ENCODE measurements at regions not wholly inside any gene's neighbourhood (a gene's known extent, or its start where the extent isn't known, plus 50 kb on each side); places are given as distances from the start of the nearest gene placed in this dataset.

- Histone ChIP-seq H3K27ac (ENCODE audit: insufficient read depth, low read length) (no peak overlapping the region), H3K56ac (ENCODE audit: extremely low read depth, insufficient read depth, low read length) (no peak overlapping the region), H2BK5ac (ENCODE audit: low read depth, low read length, poor library complexity, severe bottlenecking) (no peak overlapping the region), H4K8ac (ENCODE audit: low read depth in 2 of 2, low read length in 2 of 2) (no peak overlapping the region), H2AFZ (replicated peaks; ENCODE audit: low read length, poor library complexity) (peak overlapping the region; percentile 23), H2BK120ac (ENCODE audit: low read depth, low read length) (no peak overlapping the region), H3K14ac (replicated peaks; ENCODE audit: low read depth, low read length) (no peak overlapping the region), H3K27me3 (ENCODE audit: control insufficient read depth, insufficient read depth, low read length) (peaks cover 5% of the 10 kb centered on the region), H2BK15ac (ENCODE audit: low read depth, low read length) (no peak overlapping the region), H3K18ac (ENCODE audit: low read depth, low read length) (no peak overlapping the region), H2AK5ac (ENCODE audit: low read depth, low read length) (no peak overlapping the region), H3K79me1 (ENCODE audit: low read depth in 1 of 2, low read length in 2 of 2) (no peaks in the 10 kb centered on the region), H3K4me1 (ENCODE audit: control insufficient read depth, insufficient read depth, low read length) (no peaks in the 10 kb centered on the region), H3K4me2 (ENCODE audit: low read depth, low read length) (no peak overlapping the region), H3K4ac (ENCODE audit: low read depth, low read length) (no peak overlapping the region), H4K91ac (ENCODE audit: insufficient read depth, low read depth, low read length) (no peak overlapping the region), H3K4me3 (ENCODE audit: insufficient read depth, low read depth, low read length) (no peak overlapping the region), H2AK9ac (replicated peaks; ENCODE audit: low read depth, low read length, poor library complexity) (peak overlapping the region; percentile 34), H4K20me1 (ENCODE audit: insufficient read depth, low read length) (no peaks in the 10 kb centered on the region), H3K23ac (ENCODE audit: low read depth, low read length) (no peak overlapping the region), H3K9ac (ENCODE audit: low read depth, low read length) (no peak overlapping the region), H3K9me1 (ENCODE audit: insufficient read depth, low read length) (no peaks in the 10 kb centered on the region), H2BK20ac (ENCODE audit: low read depth, low read length) (no peak overlapping the region), H3K36me3 (ENCODE audit: control insufficient read depth, insufficient read depth, low read length) (no peaks in the 10 kb centered on the region), H4K5ac (ENCODE audit: low read depth, low read length) (no peak overlapping the region), H3K9me3 (ENCODE audit: control insufficient read depth, insufficient read depth, low read length) (no peaks in the 10 kb centered on the region)
- 65% methylated on average over 12 of the region's 21 CpGs; no CpG with 5 or more reads in 1 of the 2 experiments for WGBS, 2 experiments (ENCODE audit: extremely low coverage in 2 of 2, insufficient read length in 1 of 2)
- intact Hi-C loops (cut with micrococcal nuclease) = no loop called here
- CTCF ChIA-PET = no interaction called here
- no TSS peak for BruUV-seq (replicated peaks)
- DNase-seq (no peak), ATAC-seq (ENCODE audit: low read depth) (no peak)
- in situ Hi-C loops (cut with MboI; ENCODE audit: low sequenced_read_pairs) = no loop called here
- POLR2A ChIA-PET (ENCODE audit: unreplicated experiment) = no interaction called here
- TF ChIP-seq SMC3 (IDR thresholded peaks at IDR 0.05; ENCODE audit: low read depth, low read length) (no peak), FOS (IDR thresholded peaks at IDR 0.05; ENCODE audit: low read depth, low read length) (no peak), MAFK (IDR thresholded peaks at IDR 0.05; ENCODE audit: low read depth, low read length) (no peak), CTCF (conservative IDR thresholded peaks at IDR 0.05; ENCODE audit: low read depth, low read length) (no peak), CEBPB (IDR thresholded peaks at IDR 0.05; ENCODE audit: low read depth, low read length) (no peak), BHLHE40 (IDR thresholded peaks at IDR 0.05; ENCODE audit: low read depth, low read length) (no peak), MAZ (IDR thresholded peaks at IDR 0.05; ENCODE audit: borderline replicate concordance, low read depth, low read length) (no peak), USF2 (IDR thresholded peaks at IDR 0.05; ENCODE audit: low read depth, low read length) (no peak), RAD21 (IDR thresholded peaks at IDR 0.05; ENCODE audit: low read length) (no peak), NFE2L2 (IDR thresholded peaks at IDR 0.05; ENCODE audit: low read depth, low read length) (no peak), RCOR1 (IDR thresholded peaks at IDR 0.05; ENCODE audit: insufficient replicate concordance, low read length) (no peak), ELK1 (IDR thresholded peaks at IDR 0.05; ENCODE audit: borderline replicate concordance, low read depth, low read length) (no peak), POLR2A (IDR thresholded peaks at IDR 0.05; ENCODE audit: low read depth, low read length) (no peak), CHD1 (IDR thresholded peaks at IDR 0.05; ENCODE audit: low read depth, low read length) (no peak), RFX5 (IDR thresholded peaks at IDR 0.05; ENCODE audit: low read depth, low read length) (no peak)
- dilution Hi-C loops (cut with HindIII; ENCODE audit: low sequenced_read_pairs, unreplicated experiment) = no loop called here
Measured at GRCh38 chr6:163730246-163731210, 316.0 kb downstream of the QKI start.

Data from IMR-90 (cell line).